ENCODE measurements at regions not wholly inside any gene's neighbourhood (a gene's known extent, or its start where the extent isn't known, plus 50 kb on each side); places are given as distances from the start of the nearest gene placed in this dataset.
"Not testable (repeated sequence)": the region's sequence is repeated elsewhere in the genome, so short reads cannot be mapped to it uniquely, and the experiment has no call there.

DNA sequence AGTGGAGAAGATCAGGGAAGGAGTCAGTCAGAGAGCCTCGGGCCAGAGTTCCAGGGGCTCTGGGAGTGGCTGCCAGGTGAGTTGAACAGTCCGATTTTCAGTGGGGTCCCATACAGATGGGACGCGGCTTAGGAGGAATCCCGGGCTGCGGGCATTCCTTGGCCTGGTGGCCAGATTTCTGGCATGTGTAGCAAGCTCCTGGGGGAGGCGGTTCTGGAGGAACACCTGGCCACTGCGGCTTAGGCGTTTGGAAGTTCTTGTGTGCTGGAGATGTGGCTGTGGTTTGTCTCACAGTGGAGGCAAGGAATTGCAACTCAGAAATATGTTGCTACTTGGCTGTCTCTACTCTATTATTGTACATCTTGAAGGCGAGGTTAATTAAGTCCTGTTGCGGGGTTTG is 117.9 kb downstream of the PCDH10 start:
- TF ChIP-seq POLR2AphosphoS5, POLR2A (IDR thresholded peaks at IDR 0.05): not testable (repeated sequence)
- TF ChIP-seq, protein P1, sequence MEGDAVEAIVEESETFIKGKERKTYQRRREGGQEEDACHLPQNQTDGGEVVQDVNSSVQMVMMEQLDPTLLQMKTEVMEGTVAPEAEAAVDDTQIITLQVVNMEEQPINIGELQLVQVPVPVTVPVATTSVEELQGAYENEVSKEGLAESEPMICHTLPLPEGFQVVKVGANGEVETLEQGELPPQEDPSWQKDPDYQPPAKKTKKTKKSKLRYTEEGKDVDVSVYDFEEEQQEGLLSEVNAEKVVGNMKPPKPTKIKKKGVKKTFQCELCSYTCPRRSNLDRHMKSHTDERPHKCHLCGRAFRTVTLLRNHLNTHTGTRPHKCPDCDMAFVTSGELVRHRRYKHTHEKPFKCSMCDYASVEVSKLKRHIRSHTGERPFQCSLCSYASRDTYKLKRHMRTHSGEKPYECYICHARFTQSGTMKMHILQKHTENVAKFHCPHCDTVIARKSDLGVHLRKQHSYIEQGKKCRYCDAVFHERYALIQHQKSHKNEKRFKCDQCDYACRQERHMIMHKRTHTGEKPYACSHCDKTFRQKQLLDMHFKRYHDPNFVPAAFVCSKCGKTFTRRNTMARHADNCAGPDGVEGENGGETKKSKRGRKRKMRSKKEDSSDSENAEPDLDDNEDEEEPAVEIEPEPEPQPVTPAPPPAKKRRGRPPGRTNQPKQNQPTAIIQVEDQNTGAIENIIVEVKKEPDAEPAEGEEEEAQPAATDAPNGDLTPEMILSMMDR (IDR thresholded peaks at IDR 0.05): not testable (repeated sequence)

All from upper lobe of left lung (tissue), 4 donors.